ENCODE measurements at regions not wholly inside any gene's neighbourhood (a gene's known extent, or its start where the extent isn't known, plus 50 kb on each side); places are given as distances from the start of the nearest gene placed in this dataset.

DNA sequence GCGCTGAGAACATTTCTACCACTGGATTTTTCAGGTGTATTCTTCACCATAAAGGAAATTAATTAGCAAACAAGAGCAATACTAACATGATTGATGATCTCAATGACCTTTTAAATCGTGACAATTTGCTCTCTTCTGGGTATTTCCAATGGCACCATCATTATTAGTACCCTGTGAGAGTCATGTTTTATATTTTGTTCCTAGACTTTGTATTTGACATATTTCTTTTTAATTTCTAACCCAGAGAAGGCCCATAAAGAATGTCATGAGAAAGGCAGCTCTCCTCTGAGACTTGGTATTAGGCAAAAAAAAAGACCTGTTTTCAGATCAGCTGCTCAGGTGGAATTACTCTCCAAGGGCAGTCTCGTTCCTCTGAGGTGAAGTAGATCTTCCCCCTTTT is 1253.4 kb downstream of the ROBO2 start:
- TF ChIP-seq, protein P1, sequence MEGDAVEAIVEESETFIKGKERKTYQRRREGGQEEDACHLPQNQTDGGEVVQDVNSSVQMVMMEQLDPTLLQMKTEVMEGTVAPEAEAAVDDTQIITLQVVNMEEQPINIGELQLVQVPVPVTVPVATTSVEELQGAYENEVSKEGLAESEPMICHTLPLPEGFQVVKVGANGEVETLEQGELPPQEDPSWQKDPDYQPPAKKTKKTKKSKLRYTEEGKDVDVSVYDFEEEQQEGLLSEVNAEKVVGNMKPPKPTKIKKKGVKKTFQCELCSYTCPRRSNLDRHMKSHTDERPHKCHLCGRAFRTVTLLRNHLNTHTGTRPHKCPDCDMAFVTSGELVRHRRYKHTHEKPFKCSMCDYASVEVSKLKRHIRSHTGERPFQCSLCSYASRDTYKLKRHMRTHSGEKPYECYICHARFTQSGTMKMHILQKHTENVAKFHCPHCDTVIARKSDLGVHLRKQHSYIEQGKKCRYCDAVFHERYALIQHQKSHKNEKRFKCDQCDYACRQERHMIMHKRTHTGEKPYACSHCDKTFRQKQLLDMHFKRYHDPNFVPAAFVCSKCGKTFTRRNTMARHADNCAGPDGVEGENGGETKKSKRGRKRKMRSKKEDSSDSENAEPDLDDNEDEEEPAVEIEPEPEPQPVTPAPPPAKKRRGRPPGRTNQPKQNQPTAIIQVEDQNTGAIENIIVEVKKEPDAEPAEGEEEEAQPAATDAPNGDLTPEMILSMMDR (IDR thresholded peaks at IDR 0.05): no peak
- Histone ChIP-seq H3K27me3 (no peaks in the 10 kb centered on the region), H3K4me1 (no peaks in the 10 kb centered on the region), H3K27ac (no peak overlapping the region), H3K36me3 (no peaks in the 10 kb centered on the region), H3K9me3 (no peaks in the 10 kb centered on the region), H3K4me3 (no peak overlapping the region)
- DNase-seq (ENCODE audit: low spot score): no peak

DNA sequence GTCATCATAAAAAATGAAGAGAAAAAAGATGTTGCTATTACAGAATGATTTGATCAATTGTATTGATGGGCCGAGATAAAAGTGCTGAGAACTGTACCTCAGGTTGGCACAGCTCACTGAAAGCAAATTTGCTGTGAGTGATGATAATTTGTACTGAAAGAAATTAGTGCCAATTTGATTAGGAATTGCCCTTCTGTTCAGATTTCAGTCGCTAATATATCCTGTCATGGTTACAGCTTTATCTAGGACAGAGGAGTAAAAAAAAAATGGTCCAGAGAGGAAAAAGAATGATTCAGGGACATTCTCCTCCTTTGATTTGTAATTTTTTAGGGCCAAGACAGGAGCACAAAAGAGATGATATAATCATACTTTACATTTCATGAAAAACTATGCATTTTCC is 1264.2 kb downstream of the ROBO2 start:
- no peak overlapping the region for H3K27ac ChIP-seq
- H3K27me3 ChIP-seq: no peaks in the 10 kb centered on the region
- no peaks in the 10 kb centered on the region for H3K9me3 ChIP-seq
- DNase-seq (ENCODE audit: low spot score): no peak
- H3K4me1 ChIP-seq: no peaks in the 10 kb centered on the region
- H3K4me3 ChIP-seq: no peak overlapping the region
- no peaks in the 10 kb centered on the region for H3K36me3 ChIP-seq
- TF ChIP-seq, protein P1 (IDR thresholded peaks at IDR 0.05): no peak

DNA sequence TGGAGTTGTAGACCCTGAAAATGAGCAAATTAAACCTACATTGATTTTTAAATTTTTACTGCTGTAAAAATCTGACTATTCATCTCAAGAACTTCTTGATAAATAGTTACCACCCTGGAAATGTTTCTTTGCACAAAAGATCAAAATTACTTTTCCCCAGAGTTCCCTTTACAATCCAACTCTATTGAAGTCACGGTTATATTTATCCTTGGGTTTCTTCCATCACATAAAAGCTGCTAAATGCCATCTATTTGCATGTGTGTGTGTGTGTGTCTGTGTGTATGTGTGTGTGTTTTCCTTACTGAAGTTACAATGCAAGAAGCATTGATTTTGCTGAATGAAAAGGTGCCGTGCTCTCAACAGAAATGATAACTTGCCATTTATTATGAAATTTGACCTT is 1273.0 kb downstream of the ROBO2 start:
- no peaks in the 10 kb centered on the region for H3K9me3 ChIP-seq
- TF ChIP-seq, protein P1 (IDR thresholded peaks at IDR 0.05): no peak
- H3K36me3 ChIP-seq: no peaks in the 10 kb centered on the region
- no peaks in the 10 kb centered on the region for H3K27me3 ChIP-seq
- no peak for DNase-seq (ENCODE audit: low spot score)
- no peak overlapping the region for H3K4me3 ChIP-seq
- H3K4me1 ChIP-seq: no peaks in the 10 kb centered on the region
- no peak overlapping the region for H3K27ac ChIP-seq

DNA sequence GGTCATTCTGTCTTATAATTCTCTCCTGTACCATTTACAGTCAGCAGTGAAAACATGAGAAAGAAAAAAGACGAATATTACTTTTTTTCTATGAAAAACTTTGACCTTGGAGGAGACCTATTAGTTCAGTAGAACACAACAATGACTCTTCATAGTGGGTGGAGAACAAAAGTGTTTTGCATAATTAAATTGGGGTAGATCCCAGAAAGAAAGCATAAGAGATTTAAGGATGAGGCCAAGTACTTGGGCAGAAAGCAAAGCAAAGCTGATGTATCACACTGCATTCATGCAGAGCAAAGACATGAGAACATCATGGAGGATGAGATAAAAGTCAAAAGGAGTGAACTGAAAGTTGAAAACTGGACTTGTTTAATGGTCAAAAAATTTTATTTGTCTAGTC is 1273.4 kb downstream of the ROBO2 start:
- Histone ChIP-seq H3K4me3 (no peak overlapping the region), H3K9me3 (no peaks in the 10 kb centered on the region), H3K4me1 (no peaks in the 10 kb centered on the region), H3K27me3 (no peaks in the 10 kb centered on the region), H3K27ac (no peak overlapping the region), H3K36me3 (no peaks in the 10 kb centered on the region)
- TF ChIP-seq, protein P1 (IDR thresholded peaks at IDR 0.05): no peak
- no peak for DNase-seq (ENCODE audit: low spot score)

DNA sequence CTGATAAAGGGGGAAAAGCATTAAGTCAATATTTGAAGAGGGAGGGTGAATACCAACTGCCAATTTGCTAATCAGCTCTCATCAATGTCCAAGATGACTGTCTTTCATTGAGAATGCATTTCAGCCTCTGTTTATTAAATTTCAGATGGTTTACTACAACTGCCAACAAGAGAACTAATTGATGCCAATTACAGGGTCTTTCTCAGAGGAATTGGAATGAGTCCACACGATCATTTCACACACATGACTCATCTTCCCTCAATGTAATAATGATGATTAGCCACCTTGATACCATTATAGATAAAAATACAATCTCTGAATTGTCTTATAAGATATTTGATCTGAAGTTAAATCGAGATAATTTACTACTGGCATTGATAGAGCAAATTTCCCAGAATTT is 1274.4 kb downstream of the ROBO2 start:
- DNase-seq (ENCODE audit: low spot score): no peak
- TF ChIP-seq, protein P1 (IDR thresholded peaks at IDR 0.05): no peak
- Histone ChIP-seq H3K27ac (no peak overlapping the region), H3K9me3 (no peaks in the 10 kb centered on the region), H3K27me3 (no peaks in the 10 kb centered on the region), H3K4me1 (no peaks in the 10 kb centered on the region), H3K36me3 (no peaks in the 10 kb centered on the region), H3K4me3 (no peak overlapping the region)

DNA sequence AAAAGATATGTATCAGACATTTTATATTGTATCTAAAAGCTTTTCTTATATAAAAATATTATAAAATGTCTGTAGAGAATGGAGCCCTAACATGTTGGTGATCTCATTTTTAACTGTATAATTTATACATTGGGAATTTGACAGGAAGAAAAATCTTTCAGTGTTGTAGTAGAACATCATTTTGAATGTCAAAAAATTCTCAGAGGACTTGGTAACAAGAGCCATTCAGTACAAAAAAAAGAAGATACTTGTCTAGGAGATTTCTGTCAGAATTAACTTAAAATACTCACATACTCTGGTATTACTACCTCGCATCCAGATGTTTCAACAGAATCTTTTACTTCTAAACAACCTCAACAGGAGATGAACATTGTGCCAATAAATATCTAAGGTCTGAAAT is 1277.9 kb downstream of the ROBO2 start:
- H3K4me1 ChIP-seq: no peaks in the 10 kb centered on the region
- no peak for DNase-seq (ENCODE audit: low spot score)
- H3K9me3 ChIP-seq: peaks cover 0 to 4% of the 10 kb centered on the region in 2 donors
- TF ChIP-seq, protein P1 (IDR thresholded peaks at IDR 0.05): no peak
- no peaks in the 10 kb centered on the region for H3K27me3 ChIP-seq
- no peaks in the 10 kb centered on the region for H3K36me3 ChIP-seq
- no peak overlapping the region for H3K4me3 ChIP-seq
- no peak overlapping the region for H3K27ac ChIP-seq

Measured in right atrium auricular region (tissue), 2 donors.